ENCODE measurements at regions not wholly inside any gene's neighbourhood (a gene's known extent, or its start where the extent isn't known, plus 50 kb on each side); places are given as distances from the start of the nearest gene placed in this dataset.

- TF ChIP-seq CTCF (IDR thresholded peaks at IDR 0.05; ENCODE audit: low read depth, low read length) = no peak
- ChIA-PET CTCF (no interaction called here), POLR2A (no interaction called here)
- no peak for DNase-seq (ENCODE audit: low read depth, low spot score)
- Histone ChIP-seq H3K9me3 (ENCODE audit: control insufficient read depth, insufficient read depth, low read length) (peaks cover 84% of the 10 kb centered on the region), H3K27me3 (ENCODE audit: control insufficient read depth, insufficient read depth, low read length) (no peaks in the 10 kb centered on the region), H3K27ac (ENCODE audit: low read depth, low read length) (no peak overlapping the region), H3K4me3 (ENCODE audit: low read depth, low read length) (no peak overlapping the region)
Observed at GRCh38 chr11:70881948-70882715, 370.2 kb downstream of the SHANK2 start.

GRCh38 chr11:70882716-70883085, 369.7 kb downstream of the SHANK2 start:
- CTCF ChIA-PET = no interaction called here
- POLR2A ChIA-PET = no interaction called here
- H3K4me3 ChIP-seq (ENCODE audit: low read depth, low read length) = no peak overlapping the region
- DNase-seq (ENCODE audit: low read depth, low spot score) = no peak
- H3K27ac ChIP-seq (ENCODE audit: low read depth, low read length) = no peak overlapping the region
- no peaks in the 10 kb centered on the region for H3K27me3 ChIP-seq (ENCODE audit: control insufficient read depth, insufficient read depth, low read length)
- peaks cover 79% of the 10 kb centered on the region for H3K9me3 ChIP-seq (ENCODE audit: control insufficient read depth, insufficient read depth, low read length)
- no peak for TF ChIP-seq CTCF (IDR thresholded peaks at IDR 0.05; ENCODE audit: low read depth, low read length)

GRCh38 chr11:70883323-70883940, 368.9 kb downstream of the SHANK2 start:
- Histone ChIP-seq H3K9me3 (ENCODE audit: control insufficient read depth, insufficient read depth, low read length) (peaks cover 78% of the 10 kb centered on the region), H3K4me3 (ENCODE audit: low read depth, low read length) (no peak overlapping the region), H3K27ac (ENCODE audit: low read depth, low read length) (no peak overlapping the region), H3K27me3 (ENCODE audit: control insufficient read depth, insufficient read depth, low read length) (no peaks in the 10 kb centered on the region)
- ChIA-PET CTCF (no interaction called here), POLR2A (no interaction called here)
- TF ChIP-seq CTCF (IDR thresholded peaks at IDR 0.05; ENCODE audit: low read depth, low read length) = no peak
- no peak for DNase-seq (ENCODE audit: low read depth, low spot score)

GRCh38 chr11:70883973-70884623, 368.3 kb downstream of the SHANK2 start:
- H3K9me3 ChIP-seq (ENCODE audit: control insufficient read depth, insufficient read depth, low read length) = peaks cover 77% of the 10 kb centered on the region
- no peak overlapping the region for H3K27ac ChIP-seq (ENCODE audit: low read depth, low read length)
- POLR2A ChIA-PET = no interaction called here
- CTCF ChIA-PET = no interaction called here
- H3K27me3 ChIP-seq (ENCODE audit: control insufficient read depth, insufficient read depth, low read length) = no peaks in the 10 kb centered on the region
- H3K4me3 ChIP-seq (ENCODE audit: low read depth, low read length) = no peak overlapping the region
- DNase-seq (ENCODE audit: low read depth, low spot score) = no peak
- TF ChIP-seq CTCF (IDR thresholded peaks at IDR 0.05; ENCODE audit: low read depth, low read length) = no peak

All from AG04450 (cell line).